ENCODE measurements at regions not wholly inside any gene's neighbourhood (a gene's known extent, or its start where the extent isn't known, plus 50 kb on each side); places are given as distances from the start of the nearest gene placed in this dataset.

DNA sequence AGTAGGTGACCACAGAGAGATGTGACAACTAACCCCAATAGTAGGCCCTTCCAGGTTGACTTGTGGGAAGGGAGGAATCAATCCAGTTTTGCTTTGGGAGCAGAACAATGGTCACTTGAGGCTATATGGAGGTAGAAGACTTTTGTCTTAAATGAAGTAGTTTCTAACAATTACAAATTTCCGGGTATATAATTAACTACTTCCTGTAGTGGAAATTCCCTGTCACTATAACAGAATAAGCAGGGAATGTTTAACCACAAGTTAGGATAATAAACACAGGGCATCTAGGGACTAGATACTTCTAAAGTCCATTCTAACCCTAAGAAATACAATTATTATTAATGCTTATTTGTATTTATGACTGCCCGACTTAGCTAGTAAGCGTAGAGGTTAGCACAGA, 99.0 kb upstream of the TRPC3 start:
- Histone ChIP-seq H2BK120ac (ENCODE audit: low read depth, low read length) (no peak overlapping the region), H2AK5ac (ENCODE audit: low read length, severe bottlenecking) (no peak overlapping the region), H3K27me3 (ENCODE audit: control insufficient read depth in 1 of 2, insufficient read depth in 1 of 2, low read length in 2 of 2) (no peaks in the 10 kb centered on the region), H3K4me1 (ENCODE audit: control insufficient read depth, insufficient read depth, low read depth, low read length) (no peaks in the 10 kb centered on the region), H3K9me3 (ENCODE audit: control insufficient read depth, low read length) (no peaks in the 10 kb centered on the region), H2AFZ (ENCODE audit: low read depth, low read length) (no peak overlapping the region), H2BK5ac (ENCODE audit: low read depth, low read length, poor library complexity, severe bottlenecking) (no peak overlapping the region), H3K4ac (ENCODE audit: low read depth in 1 of 2, low read length in 2 of 2) (no peak overlapping the region), H3K27ac (ENCODE audit: low read length, poor library complexity, severe bottlenecking) (no peak overlapping the region), H3K14ac (ENCODE audit: low read length in 2 of 2) (no peak overlapping the region), H3K79me1 (replicated peaks; ENCODE audit: low read length, poor library complexity, severe bottlenecking) (no peaks in the 10 kb centered on the region), H2BK15ac (ENCODE audit: low read depth, poor library complexity, severe bottlenecking) (no peak overlapping the region), H2BK12ac (ENCODE audit: low read length in 2 of 2) (no peak overlapping the region), H3K18ac (ENCODE audit: low read depth in 1 of 2, low read length in 2 of 2) (no peak overlapping the region), H3K9ac (ENCODE audit: low read length) (no peak overlapping the region), H3K4me3 (ENCODE audit: insufficient read depth in 1 of 2, low read depth in 1 of 2, low read length in 2 of 2) (no peak overlapping the region), H3K36me3 (ENCODE audit: control insufficient read depth in 1 of 2, insufficient read depth in 2 of 2, low read depth in 1 of 2, low read length in 2 of 2) (no peaks in the 10 kb centered on the region), H4K8ac (ENCODE audit: low read length) (no peak overlapping the region), H4K91ac (ENCODE audit: low read length) (no peak overlapping the region), H3K23ac (ENCODE audit: low read length in 2 of 2) (no peak overlapping the region), H3K4me2 (ENCODE audit: low read length, poor library complexity, severe bottlenecking) (no peak overlapping the region)
- peak; percentile 13 for DNase-seq
- WGBS = 80% methylated on average over 1 of the region's 3 CpGs

DNA sequence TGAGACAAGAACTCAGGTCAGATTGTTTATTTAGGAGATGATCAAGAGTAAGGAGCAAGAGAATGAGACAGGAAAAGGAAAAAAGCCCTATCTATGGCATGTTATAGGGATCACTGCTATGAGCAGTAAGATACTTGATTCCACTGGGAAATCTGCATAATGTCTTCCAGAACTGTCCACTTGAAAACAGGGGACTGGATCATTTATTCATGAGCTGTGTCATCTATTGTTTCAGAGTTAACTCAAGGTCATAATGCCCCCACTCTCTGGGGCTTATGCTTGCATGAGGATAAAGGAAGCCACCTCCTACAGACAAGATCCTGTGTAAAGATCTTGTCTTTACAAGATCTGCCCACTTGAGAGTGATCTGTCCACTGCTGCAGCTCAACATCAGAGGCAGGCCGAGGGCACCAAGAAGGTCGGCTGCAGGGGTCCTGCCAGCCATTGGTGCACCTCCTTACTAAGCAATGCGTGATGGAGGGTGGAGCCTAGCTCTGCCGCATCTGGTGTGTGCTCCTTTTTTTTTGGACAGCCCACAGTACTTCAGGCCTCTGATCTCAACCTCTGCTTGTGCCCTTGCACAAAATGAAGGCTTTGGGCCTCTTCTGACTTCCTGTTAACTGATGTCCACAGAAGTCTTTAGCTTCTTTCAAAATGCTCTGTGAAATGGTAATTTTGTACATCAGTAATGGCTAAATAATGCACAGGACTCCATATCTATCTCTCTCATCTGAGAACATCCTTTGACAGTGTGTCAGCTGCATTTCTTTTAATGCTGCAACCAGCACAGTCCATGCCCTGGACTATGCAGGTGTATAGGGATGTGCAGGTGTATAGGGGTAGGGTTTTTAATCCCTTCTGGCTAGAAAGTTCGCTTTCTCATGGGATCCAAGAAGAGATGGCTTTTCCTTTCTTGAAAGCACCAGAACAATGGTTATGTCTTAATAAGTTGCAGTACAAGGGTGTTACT, 95.9 kb upstream of the TRPC3 start:
- no peaks in the 10 kb centered on the region for H3K4me1 ChIP-seq (ENCODE audit: control insufficient read depth, insufficient read depth, low read depth, low read length)
- no peak overlapping the region for H3K4ac ChIP-seq (ENCODE audit: low read depth in 1 of 2, low read length in 2 of 2)
- no peak overlapping the region for H2BK15ac ChIP-seq (ENCODE audit: low read depth, poor library complexity, severe bottlenecking)
- no peak for DNase-seq
- H4K8ac ChIP-seq (ENCODE audit: low read length) = no peak overlapping the region
- no peak overlapping the region for H3K27ac ChIP-seq (ENCODE audit: low read length, poor library complexity, severe bottlenecking)
- no peak overlapping the region for H3K18ac ChIP-seq (ENCODE audit: low read depth in 1 of 2, low read length in 2 of 2)
- H3K23ac ChIP-seq (ENCODE audit: low read length in 2 of 2) = no peak overlapping the region
- no peaks in the 10 kb centered on the region for H3K9me3 ChIP-seq (ENCODE audit: control insufficient read depth, low read length)
- no peak overlapping the region for H2AFZ ChIP-seq (ENCODE audit: low read depth, low read length)
- H4K91ac ChIP-seq (ENCODE audit: low read length) = no peak overlapping the region
- H3K9ac ChIP-seq (ENCODE audit: low read length) = no peak overlapping the region
- no peak overlapping the region for H3K14ac ChIP-seq (ENCODE audit: low read length in 2 of 2)
- no peak overlapping the region for H3K4me3 ChIP-seq (ENCODE audit: insufficient read depth in 1 of 2, low read depth in 1 of 2, low read length in 2 of 2)
- H2AK5ac ChIP-seq (ENCODE audit: low read length, severe bottlenecking) = no peak overlapping the region
- no peaks in the 10 kb centered on the region for H3K36me3 ChIP-seq (ENCODE audit: control insufficient read depth in 1 of 2, insufficient read depth in 2 of 2, low read depth in 1 of 2, low read length in 2 of 2)
- H2BK5ac ChIP-seq (ENCODE audit: low read depth, low read length, poor library complexity, severe bottlenecking) = no peak overlapping the region
- H3K27me3 ChIP-seq (ENCODE audit: control insufficient read depth in 1 of 2, insufficient read depth in 1 of 2, low read length in 2 of 2) = no peaks in the 10 kb centered on the region
- no peak overlapping the region for H2BK120ac ChIP-seq (ENCODE audit: low read depth, low read length)
- WGBS = 89% methylated on average over 5 of the region's 5 CpGs
- no peaks in the 10 kb centered on the region for H3K79me1 ChIP-seq (replicated peaks; ENCODE audit: low read length, poor library complexity, severe bottlenecking)
- H3K4me2 ChIP-seq (ENCODE audit: low read length, poor library complexity, severe bottlenecking) = no peak overlapping the region
- H2BK12ac ChIP-seq (ENCODE audit: low read length in 2 of 2) = no peak overlapping the region

DNA sequence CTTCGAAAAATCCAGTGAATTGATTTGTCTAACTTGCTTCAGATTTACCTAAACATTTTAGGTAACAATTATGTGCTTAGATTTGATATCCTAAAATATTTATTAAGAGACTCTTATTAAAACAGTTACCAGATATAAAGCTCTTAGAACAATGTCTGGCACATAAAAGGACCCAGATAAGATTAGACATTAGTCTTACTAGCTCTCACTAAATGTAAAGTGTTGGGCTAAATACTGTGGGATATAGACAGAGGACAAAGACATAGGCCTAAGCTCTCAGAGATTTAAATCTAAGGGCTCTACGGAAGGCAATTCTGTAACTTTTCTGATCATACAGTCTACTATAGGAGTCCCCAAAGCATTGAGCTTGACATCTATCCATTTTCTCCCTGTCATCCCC, 94.4 kb upstream of the TRPC3 start:
- H3K14ac ChIP-seq (ENCODE audit: low read length in 2 of 2) = no peak overlapping the region
- H4K8ac ChIP-seq (ENCODE audit: low read length) = no peak overlapping the region
- H3K9me3 ChIP-seq (ENCODE audit: control insufficient read depth, low read length) = no peaks in the 10 kb centered on the region
- peak overlapping the region; percentile 48 for H2AK5ac ChIP-seq (ENCODE audit: low read length, severe bottlenecking)
- no peak overlapping the region for H4K91ac ChIP-seq (ENCODE audit: low read length)
- no peak overlapping the region for H3K23ac ChIP-seq (ENCODE audit: low read length in 2 of 2)
- H2BK12ac ChIP-seq (ENCODE audit: low read length in 2 of 2) = no peak overlapping the region
- no peak overlapping the region for H2BK120ac ChIP-seq (ENCODE audit: low read depth, low read length)
- no peak overlapping the region for H3K9ac ChIP-seq (ENCODE audit: low read length)
- H3K4me2 ChIP-seq (ENCODE audit: low read length, poor library complexity, severe bottlenecking) = no peak overlapping the region
- no peak overlapping the region for H3K18ac ChIP-seq (ENCODE audit: low read depth in 1 of 2, low read length in 2 of 2)
- no peak overlapping the region for H2AFZ ChIP-seq (ENCODE audit: low read depth, low read length)
- DNase-seq = no peak
- no peak overlapping the region for H3K27ac ChIP-seq (ENCODE audit: low read length, poor library complexity, severe bottlenecking)
- no peak overlapping the region for H2BK5ac ChIP-seq (ENCODE audit: low read depth, low read length, poor library complexity, severe bottlenecking)
- H3K36me3 ChIP-seq (ENCODE audit: control insufficient read depth in 1 of 2, insufficient read depth in 2 of 2, low read depth in 1 of 2, low read length in 2 of 2) = no peaks in the 10 kb centered on the region
- H3K4me1 ChIP-seq (ENCODE audit: control insufficient read depth, insufficient read depth, low read depth, low read length) = no peaks in the 10 kb centered on the region
- WGBS = 90% methylated on average over 1 of the region's 2 CpGs
- no peaks in the 10 kb centered on the region for H3K27me3 ChIP-seq (ENCODE audit: control insufficient read depth in 1 of 2, insufficient read depth in 1 of 2, low read length in 2 of 2)
- no peak overlapping the region for H2BK15ac ChIP-seq (ENCODE audit: low read depth, poor library complexity, severe bottlenecking)
- H3K4me3 ChIP-seq (ENCODE audit: insufficient read depth in 1 of 2, low read depth in 1 of 2, low read length in 2 of 2) = no peak overlapping the region
- no peaks in the 10 kb centered on the region for H3K79me1 ChIP-seq (replicated peaks; ENCODE audit: low read length, poor library complexity, severe bottlenecking)
- no peak overlapping the region for H3K4ac ChIP-seq (ENCODE audit: low read depth in 1 of 2, low read length in 2 of 2)

DNA sequence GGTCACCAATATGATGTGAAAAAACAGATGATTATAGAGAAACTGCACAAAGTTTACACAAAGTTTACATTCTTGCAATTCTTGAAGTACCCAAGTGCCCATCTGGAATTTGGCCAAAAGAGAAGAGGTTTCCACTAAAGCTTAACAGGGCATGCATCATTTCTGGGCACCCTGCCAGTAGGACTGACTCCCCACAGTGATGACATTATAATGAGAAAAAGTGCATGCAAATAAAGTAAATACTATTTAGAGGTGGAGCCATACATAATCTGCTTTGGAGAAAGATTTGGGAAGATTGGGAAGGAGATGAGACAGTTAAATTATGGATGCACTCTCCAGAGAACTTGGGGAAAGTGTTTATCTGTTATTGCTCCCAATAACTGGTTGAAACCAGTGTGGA, 93.7 kb upstream of the TRPC3 start:
- Histone ChIP-seq H3K4ac (ENCODE audit: low read depth in 1 of 2, low read length in 2 of 2) (no peak overlapping the region), H3K4me3 (ENCODE audit: insufficient read depth in 1 of 2, low read depth in 1 of 2, low read length in 2 of 2) (no peak overlapping the region), H3K23ac (ENCODE audit: low read length in 2 of 2) (no peak overlapping the region), H3K27ac (ENCODE audit: low read length, poor library complexity, severe bottlenecking) (peak overlapping the region; percentile 54), H4K91ac (ENCODE audit: low read length) (no peak overlapping the region), H3K79me1 (replicated peaks; ENCODE audit: low read length, poor library complexity, severe bottlenecking) (no peaks in the 10 kb centered on the region), H2BK5ac (ENCODE audit: low read depth, low read length, poor library complexity, severe bottlenecking) (no peak overlapping the region), H3K4me2 (ENCODE audit: low read length, poor library complexity, severe bottlenecking) (no peak overlapping the region), H3K27me3 (ENCODE audit: control insufficient read depth in 1 of 2, insufficient read depth in 1 of 2, low read length in 2 of 2) (no peaks in the 10 kb centered on the region), H3K36me3 (ENCODE audit: control insufficient read depth in 1 of 2, insufficient read depth in 2 of 2, low read depth in 1 of 2, low read length in 2 of 2) (no peaks in the 10 kb centered on the region), H2BK120ac (ENCODE audit: low read depth, low read length) (no peak overlapping the region), H3K18ac (ENCODE audit: low read depth in 1 of 2, low read length in 2 of 2) (no peak overlapping the region), H2AFZ (ENCODE audit: low read depth, low read length) (no peak overlapping the region), H3K14ac (ENCODE audit: low read length in 2 of 2) (no peak overlapping the region), H2BK15ac (ENCODE audit: low read depth, poor library complexity, severe bottlenecking) (no peak overlapping the region), H3K4me1 (ENCODE audit: control insufficient read depth, insufficient read depth, low read depth, low read length) (no peaks in the 10 kb centered on the region), H2AK5ac (ENCODE audit: low read length, severe bottlenecking) (no peak overlapping the region), H3K9me3 (ENCODE audit: control insufficient read depth, low read length) (no peaks in the 10 kb centered on the region), H4K8ac (ENCODE audit: low read length) (no peak overlapping the region), H3K9ac (ENCODE audit: low read length) (no peak overlapping the region), H2BK12ac (ENCODE audit: low read length in 2 of 2) (no peak overlapping the region)
- DNase-seq = peak; percentile 88
